Caco-2 (cell line): ENCODE measurements at regions not wholly inside any gene's neighbourhood (a gene's known extent, or its start where the extent isn't known, plus 50 kb on each side); places are given as distances from the start of the nearest gene placed in this dataset.

Experiments
- BruUV-seq: library from RNA; stranded (reverse); fragments of 400-500 nt; replicated peaks from 2 replicates; lab custom pipeline; 2021; lab: Mats Ljungman, UMichigan
- CTCF ChIA-PET: fragments of 300-600 bp; sonication (Branson Sonifier 250); formaldehyde crosslinking; loops from one replicate; lab custom pipeline; 2022; ENCODE audit warnings: antibody characterized with exemption; lab: Charles Lee
- POLR2A ChIA-PET: fragments of 300-600 bp; sonication (Branson Sonifier 250); formaldehyde crosslinking; loops from one replicate; lab custom pipeline; 2022; ENCODE audit warnings: antibody characterized with exemption; lab: Charles Lee
- DNase-seq, 2 experiments: peaks; one replicate each; pipeline versions ENCODE4 v3.0.0 to v3.0.0-alpha.2; 2020 to 2022
- H3K27me3 ChIP-seq: replicated peaks from 2 replicates; pipeline ENCODE4 v1.6.0; 2011; ENCODE audit warnings: low read length; ENCODE audit not compliant: control insufficient read depth, insufficient read depth
- H3K36me3 ChIP-seq: 2 replicates; pipeline ENCODE4 v1.5.1; 2011; ENCODE audit warnings: low read length; ENCODE audit not compliant: control insufficient read depth, insufficient read depth
- H3K4me1 ChIP-seq: fragments of 250-450 bp; sonication (Bioruptor Pico); 2 replicates; pipeline ENCODE4 v1.5.1; 2020; ENCODE audit warnings: mild to moderate bottlenecking
- H3K4me3 ChIP-seq: 2 replicates; pipeline ENCODE4 v1.5.1; 2011; ENCODE audit warnings: low read depth, mild to moderate bottlenecking, control low read depth, low read length
- H3K9me3 ChIP-seq: fragments of 250-450 bp; sonication (Bioruptor Pico); 2 replicates; pipeline ENCODE4 v1.5.1; 2020; ENCODE audit warnings: mild to moderate bottlenecking, moderate library complexity
- H3K27ac Mint-ChIP-seq: one replicate; pipeline ENCODE4 v1.8.0; 2022; ENCODE audit warnings: mixed read lengths; ENCODE audit not compliant: unreplicated experiment
- H3K27me3 Mint-ChIP-seq: one replicate; pipeline ENCODE4 v1.8.0; 2022; ENCODE audit warnings: mixed read lengths; ENCODE audit not compliant: insufficient read depth, unreplicated experiment
- H3K36me3 Mint-ChIP-seq: one replicate; pipeline ENCODE4 v1.8.0; 2022; ENCODE audit warnings: mild to moderate bottlenecking, mixed read lengths; ENCODE audit not compliant: insufficient read depth, unreplicated experiment
- H3K4me1 Mint-ChIP-seq: one replicate; pipeline ENCODE4 v1.8.0; 2022; ENCODE audit warnings: low read depth, mixed read lengths; ENCODE audit not compliant: unreplicated experiment
- H3K4me3 Mint-ChIP-seq: one replicate; pipeline ENCODE4 v1.8.0; 2022; ENCODE audit warnings: mild to moderate bottlenecking, moderate library complexity, mixed read lengths; ENCODE audit not compliant: unreplicated experiment
- H3K9me3 Mint-ChIP-seq: one replicate; pipeline ENCODE4 v1.8.0; 2022; ENCODE audit warnings: mixed read lengths; ENCODE audit not compliant: unreplicated experiment
- CTCF ChIP-seq, 2 experiments: fragments of 200-600 bp in 1 of 2; IDR thresholded peaks; 1 replicate in 1 of 2; 2 replicates in 1 of 2; pipeline versions ENCODE4 v1.5.1 to v1.8.0; 2011 to 2022; ENCODE audit warnings: antibody characterized with exemption in 1 of 2, control low read depth in 1 of 2, inconsistent platforms in 1 of 2, low read depth in 1 of 2, low read length in 1 of 2, mild to moderate bottlenecking in 1 of 2, moderate library complexity in 1 of 2; ENCODE audit not compliant: insufficient read depth in 1 of 2, severe bottlenecking in 1 of 2, unreplicated experiment in 1 of 2
- intact Hi-C: fragments of 100-400 bp; cut with micrococcal nuclease; formaldehyde crosslinking; loops from one replicate; pipeline ENCODE4 v1.10.0; 2022; ENCODE audit not compliant: unreplicated experiment

- no peak overlapping the region for H3K4me3 Mint-ChIP-seq
- H3K27me3 Mint-ChIP-seq: peaks cover 18% of the 10 kb centered on the region
- intact Hi-C loops: no loop called here
- no peaks in the 10 kb centered on the region for H3K4me1 ChIP-seq
- TF ChIP-seq CTCF (IDR thresholded peaks at IDR 0.05; ENCODE audit: insufficient read depth in 1 of 2, low read depth in 1 of 2, low read length in 1 of 2, severe bottlenecking in 1 of 2, unreplicated experiment in 1 of 2): no peak
- no peak overlapping the region for H3K4me3 ChIP-seq
- no peak overlapping the region for H3K27ac Mint-ChIP-seq
- H3K36me3 ChIP-seq: no peaks in the 10 kb centered on the region
- no peaks in the 10 kb centered on the region for H3K4me1 Mint-ChIP-seq
- no peaks in the 10 kb centered on the region for H3K27me3 ChIP-seq
- no peaks in the 10 kb centered on the region for H3K36me3 Mint-ChIP-seq
- ChIA-PET CTCF (interaction anchor here (0.9 kb wide), 1 partner anchor 36 kb away, joined by 3 read pairs; no protein-coding TSS in a partner anchor), POLR2A (no interaction called here)
- no TSS peak for BruUV-seq
- H3K9me3 Mint-ChIP-seq: no peaks in the 10 kb centered on the region
- no peaks in the 10 kb centered on the region for H3K9me3 ChIP-seq
- DNase-seq: no peak
Observed at GRCh38 chr20:40195742-40196141, 493.3 kb downstream of the MAFB start.

- H3K36me3 Mint-ChIP-seq: no peaks in the 10 kb centered on the region
- H3K27me3 ChIP-seq: no peaks in the 10 kb centered on the region
- H3K4me1 Mint-ChIP-seq: no peaks in the 10 kb centered on the region
- POLR2A ChIA-PET: no interaction called here
- CTCF ChIA-PET: no interaction called here
- no peaks in the 10 kb centered on the region for H3K36me3 ChIP-seq
- no peak for DNase-seq
- no peaks in the 10 kb centered on the region for H3K4me1 ChIP-seq
- H3K9me3 Mint-ChIP-seq: no peaks in the 10 kb centered on the region
- H3K4me3 Mint-ChIP-seq: no peak overlapping the region
- BruUV-seq: no TSS peak
- intact Hi-C loops: no loop called here
- H3K27ac Mint-ChIP-seq: no peak overlapping the region
- no peaks in the 10 kb centered on the region for H3K9me3 ChIP-seq
- no peak overlapping the region for H3K4me3 ChIP-seq
- peaks cover 30% of the 10 kb centered on the region for H3K27me3 Mint-ChIP-seq
- no peak for TF ChIP-seq CTCF (IDR thresholded peaks at IDR 0.05; ENCODE audit: insufficient read depth in 1 of 2, low read depth in 1 of 2, low read length in 1 of 2, severe bottlenecking in 1 of 2, unreplicated experiment in 1 of 2)
Observed at GRCh38 chr20:40192529-40192928, 496.5 kb downstream of the MAFB start.

DNA sequence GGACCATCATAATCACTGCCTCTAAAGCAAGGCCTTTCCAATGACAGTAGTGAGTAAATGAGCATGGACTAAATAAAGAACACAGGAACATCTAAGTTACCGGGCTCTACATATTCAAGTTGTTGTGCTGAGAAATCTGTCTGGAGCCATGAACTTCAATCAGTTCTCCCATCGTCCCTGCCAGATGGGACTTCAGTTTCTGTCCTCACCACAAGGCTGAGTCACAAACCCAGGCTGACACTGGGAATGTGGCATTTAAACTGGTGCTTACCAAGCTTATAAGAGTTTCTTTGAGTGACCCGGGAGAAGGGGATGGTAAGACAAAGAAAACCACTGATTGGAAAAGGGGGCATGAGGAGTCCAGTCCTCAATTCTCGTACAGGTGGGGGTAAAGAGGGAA, 497.0 kb downstream of the MAFB start:
- Mint-ChIP-seq H3K27me3 (peaks cover 27% of the 10 kb centered on the region), H3K9me3 (no peaks in the 10 kb centered on the region), H3K36me3 (no peaks in the 10 kb centered on the region), H3K27ac (no peak overlapping the region), H3K4me3 (no peak overlapping the region), H3K4me1 (no peaks in the 10 kb centered on the region)
- no peak for DNase-seq
- Histone ChIP-seq H3K27me3 (no peaks in the 10 kb centered on the region), H3K36me3 (no peaks in the 10 kb centered on the region), H3K4me1 (no peaks in the 10 kb centered on the region), H3K4me3 (no peak overlapping the region), H3K9me3 (no peaks in the 10 kb centered on the region)
- intact Hi-C loops: no loop called here
- CTCF ChIA-PET: no interaction called here
- no peak for TF ChIP-seq CTCF (IDR thresholded peaks at IDR 0.05; ENCODE audit: insufficient read depth in 1 of 2, low read depth in 1 of 2, low read length in 1 of 2, severe bottlenecking in 1 of 2, unreplicated experiment in 1 of 2)
- BruUV-seq: no TSS peak
- POLR2A ChIA-PET: no interaction called here
